Suppressor macrophage treated with lipopolysaccharide for 4 hours (primary cell): ENCODE measurements at regions not wholly inside any gene's neighbourhood (a gene's known extent, or its start where the extent isn't known, plus 50 kb on each side); places are given as distances from the start of the nearest gene placed in this dataset.
"Not testable (repeated sequence)": the region's sequence is repeated elsewhere in the genome, so short reads cannot be mapped to it uniquely, and the experiment has no call there.

Experiments
- DNase-seq: peaks from one replicate; pipeline ENCODE4 v3.0.0-alpha.2; 2020

DNA sequence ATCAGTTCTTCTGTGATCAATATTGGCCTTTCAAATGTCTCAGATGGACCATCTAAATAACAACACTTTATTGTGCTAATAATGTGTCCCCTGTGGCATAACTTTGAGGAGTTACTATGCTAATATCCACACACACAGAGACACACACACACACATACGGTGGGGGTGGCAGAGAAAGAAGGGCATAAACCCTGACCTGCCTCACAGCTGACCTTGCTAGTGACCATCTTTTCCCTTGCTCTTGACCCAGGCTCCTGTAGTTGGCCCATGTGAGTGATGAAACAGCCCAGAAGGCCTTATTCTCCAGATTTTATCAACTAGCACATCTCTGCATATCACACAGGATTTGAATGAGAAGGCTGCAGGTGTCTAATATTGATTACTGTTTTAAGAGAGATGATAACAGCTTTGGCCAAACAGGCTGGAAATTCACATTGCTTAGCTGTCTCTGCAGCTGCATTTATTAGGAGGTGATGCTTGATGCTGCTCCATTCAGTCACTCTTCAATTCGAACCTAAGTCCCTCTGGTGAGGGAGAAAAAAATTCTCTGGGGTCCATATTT is 176.4 kb downstream of the ACTR3 start:
- DNase-seq, result no peak

DNA sequence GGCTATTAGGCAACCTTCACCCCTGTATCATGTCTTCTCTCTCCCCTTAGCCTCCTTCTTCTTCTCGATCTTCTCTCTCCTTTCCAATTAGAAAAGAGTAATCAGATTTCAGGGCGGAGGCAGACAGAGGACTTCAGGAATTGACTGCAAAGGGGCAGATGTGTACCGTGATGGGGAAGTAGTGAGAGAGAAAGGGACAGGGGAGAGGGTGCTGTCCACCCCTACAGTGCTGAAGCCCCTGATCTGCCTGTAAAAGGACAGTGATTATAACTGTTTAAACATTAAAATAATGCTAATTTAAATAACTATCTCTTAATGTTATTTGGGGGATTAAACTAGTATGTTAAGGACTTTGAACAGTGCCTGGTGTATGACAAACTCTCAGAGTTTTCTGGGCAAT is 178.5 kb downstream of the ACTR3 start:
- no peak for DNase-seq

DNA sequence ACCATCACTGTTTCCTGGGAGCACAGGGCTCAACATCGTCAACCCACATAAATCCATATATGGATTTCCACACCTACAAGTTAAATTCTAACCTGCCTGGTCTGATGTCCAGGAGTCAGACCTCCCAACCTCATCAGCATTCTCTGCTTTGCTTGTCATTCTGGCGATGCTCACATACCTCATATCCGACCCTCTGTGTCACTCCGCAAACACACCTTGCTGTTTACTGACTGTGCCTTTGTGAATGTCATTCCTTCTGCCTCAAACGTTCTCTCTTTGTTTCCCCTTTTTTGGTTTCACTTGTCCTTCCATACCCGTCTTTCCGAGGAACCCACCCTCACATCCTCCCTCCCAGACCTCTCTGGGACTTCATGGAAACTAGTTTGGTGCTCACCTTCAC is 187.1 kb downstream of the ACTR3 start:
- no peak for DNase-seq

DNA sequence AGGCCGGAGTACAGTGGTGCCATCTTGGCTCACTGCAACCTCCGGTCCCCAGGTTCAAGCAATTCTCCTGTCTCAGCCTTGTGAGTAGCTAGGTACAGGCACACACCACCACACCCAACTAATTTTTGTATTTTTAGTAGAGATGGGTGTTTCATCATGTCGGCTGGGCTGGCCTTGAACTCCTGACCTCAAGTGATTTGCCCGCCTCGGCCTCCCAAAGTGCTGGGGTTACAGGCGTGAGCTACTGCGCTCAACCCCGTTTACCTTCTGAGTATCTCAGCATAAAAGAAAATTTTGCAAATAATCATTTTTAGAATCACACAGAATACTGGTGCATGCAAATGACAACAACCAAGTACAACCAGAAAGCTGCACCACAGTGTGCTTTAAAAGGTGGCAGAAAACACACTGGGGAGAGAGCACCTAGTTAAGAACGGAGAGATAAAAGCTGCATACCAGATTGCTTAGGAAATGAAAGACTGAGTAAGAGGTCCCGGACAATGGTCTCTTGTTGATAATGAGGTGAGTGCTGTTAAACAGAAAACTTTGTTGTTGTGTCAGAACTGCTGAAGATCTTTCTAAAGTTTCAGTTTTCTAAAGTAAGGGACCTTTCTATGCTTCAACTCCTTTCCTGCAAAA is 189.6 kb downstream of the ACTR3 start:
- DNase-seq, result no peak

DNA sequence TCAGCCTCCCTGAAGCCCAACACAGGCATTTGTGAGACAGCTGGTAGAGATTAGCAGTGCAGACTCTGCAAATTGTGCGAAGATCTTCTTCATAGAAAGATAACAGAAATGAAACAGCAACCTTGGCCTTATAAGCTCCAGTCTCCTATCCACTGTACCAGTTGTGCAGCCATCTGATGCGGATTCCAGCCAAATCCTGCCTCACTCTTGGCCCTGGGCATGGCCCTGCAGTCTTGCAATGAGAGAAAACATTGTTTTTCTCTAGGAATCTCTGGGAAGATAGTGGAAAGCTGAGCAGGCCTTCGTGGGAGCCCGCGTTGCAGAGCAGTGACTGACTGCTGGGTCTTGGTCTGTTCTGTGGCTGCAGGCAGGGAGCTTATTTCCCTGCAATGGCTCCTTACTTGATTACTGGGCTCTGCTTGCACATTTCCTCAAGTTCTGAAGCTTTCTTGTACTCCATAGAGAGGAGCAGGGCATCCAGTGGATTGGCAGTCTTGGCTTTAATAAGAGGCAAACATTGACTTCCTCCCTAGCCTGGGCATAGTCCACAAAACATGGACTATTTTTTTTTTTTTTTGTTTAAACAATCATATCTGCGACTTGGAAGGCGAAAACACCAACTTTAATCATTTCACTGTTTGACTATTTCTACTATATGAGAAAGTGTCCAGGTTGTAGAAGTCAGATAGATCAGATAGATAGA is 193.0 kb downstream of the ACTR3 start:
- DNase-seq, result no peak

DNA sequence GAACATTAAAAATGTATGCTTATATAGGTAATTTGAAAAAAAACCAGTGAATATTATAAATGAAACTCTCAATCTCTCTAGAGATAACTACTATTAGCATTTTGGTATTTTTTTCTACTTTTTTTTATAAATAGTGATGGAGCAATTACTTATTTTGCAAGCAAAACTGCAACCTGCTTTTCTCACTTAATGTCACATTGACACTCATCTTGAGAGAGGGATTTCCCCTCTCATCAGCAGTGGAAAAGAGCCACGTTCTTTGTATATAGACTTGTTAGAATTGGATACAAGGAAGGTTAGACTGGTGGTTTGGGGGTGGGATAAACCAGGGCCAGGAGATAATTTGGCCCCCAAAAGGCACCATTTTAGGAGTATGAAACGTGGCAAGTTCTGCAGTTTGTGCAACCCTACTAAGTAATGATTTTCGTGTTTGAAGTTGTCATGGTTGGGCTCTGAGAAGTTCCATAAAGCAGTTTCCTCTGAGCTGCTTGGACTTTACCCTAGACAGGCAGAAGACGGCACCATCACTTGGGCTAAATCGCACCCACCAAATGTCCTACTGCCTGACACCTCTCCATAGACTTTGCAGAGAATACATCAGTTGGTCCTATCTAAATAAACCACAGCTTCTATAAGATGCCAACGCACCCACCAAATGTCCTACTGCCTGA is 194.0 kb downstream of the ACTR3 start:
- no peak for DNase-seq

DNA sequence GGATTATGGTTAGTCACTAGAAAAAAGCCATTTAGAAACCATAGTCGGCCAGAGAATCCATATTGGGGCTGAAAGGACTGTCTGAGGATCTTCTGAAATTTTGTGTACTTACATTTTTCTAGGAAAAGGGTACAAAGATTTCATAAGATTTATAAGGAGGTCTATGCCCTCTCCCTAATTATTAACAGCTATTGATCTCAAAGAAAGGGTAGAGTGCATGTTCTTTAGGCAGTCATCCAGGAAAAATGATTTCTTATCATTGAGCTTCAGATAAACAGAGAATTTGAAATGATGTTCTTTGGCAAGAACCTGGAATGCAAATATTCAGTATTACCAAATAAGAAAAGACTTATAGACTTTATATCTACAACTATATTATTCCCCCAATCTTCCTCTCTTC is 195.3 kb downstream of the ACTR3 start:
- DNase-seq, result no peak

DNA sequence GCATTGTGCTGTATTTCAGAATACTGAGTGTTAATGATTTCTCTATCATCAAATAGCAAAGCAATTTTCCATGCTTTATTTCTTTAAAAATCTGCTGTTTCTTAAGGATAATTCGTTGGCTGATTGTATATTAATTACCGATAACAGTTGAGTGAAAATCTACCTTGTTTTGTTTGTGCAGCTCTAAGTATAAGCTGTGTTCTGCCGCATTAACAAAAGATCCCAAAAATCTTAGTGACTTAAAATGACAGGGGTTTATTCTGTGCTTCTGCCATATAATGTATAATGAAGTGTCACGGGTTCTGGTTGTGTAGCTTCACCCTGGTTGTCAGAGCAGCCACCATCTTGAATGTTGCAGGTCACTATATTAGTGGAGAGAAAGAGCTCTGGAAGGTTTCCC is 196.1 kb downstream of the ACTR3 start:
- DNase-seq, result no peak

DNA sequence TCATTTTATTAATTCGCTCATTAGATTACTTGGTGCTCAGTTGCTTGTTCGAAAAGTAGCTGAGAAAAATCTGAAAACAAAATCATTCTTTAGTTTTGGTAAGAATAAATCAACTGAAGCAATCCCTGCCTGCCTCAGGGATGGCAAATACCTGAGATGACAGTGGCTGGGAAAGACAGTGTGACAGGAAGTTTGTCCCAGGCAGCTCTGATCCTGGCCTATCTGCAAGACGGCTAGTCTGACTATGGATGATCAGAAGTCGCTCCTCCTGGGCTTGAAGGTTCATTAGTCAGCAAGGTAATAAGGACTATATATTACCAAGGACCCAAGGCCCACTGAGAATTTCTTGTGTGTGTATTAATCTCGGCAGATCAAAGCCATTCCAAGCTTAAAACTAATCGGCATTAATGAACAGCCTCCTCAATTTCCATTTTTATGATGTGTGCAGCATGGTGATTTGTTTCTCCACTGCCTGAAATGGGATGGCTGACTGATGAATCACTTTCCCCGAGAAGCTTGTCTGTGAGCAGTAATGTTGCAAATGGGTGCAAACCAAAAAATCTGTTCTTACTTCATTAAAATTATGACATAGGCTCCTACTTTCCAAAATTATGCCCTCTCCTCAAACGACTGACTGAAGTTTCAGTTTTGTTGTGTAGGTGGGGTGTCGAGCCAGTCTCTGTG is 199.9 kb downstream of the ACTR3 start:
- no peak for DNase-seq

DNA sequence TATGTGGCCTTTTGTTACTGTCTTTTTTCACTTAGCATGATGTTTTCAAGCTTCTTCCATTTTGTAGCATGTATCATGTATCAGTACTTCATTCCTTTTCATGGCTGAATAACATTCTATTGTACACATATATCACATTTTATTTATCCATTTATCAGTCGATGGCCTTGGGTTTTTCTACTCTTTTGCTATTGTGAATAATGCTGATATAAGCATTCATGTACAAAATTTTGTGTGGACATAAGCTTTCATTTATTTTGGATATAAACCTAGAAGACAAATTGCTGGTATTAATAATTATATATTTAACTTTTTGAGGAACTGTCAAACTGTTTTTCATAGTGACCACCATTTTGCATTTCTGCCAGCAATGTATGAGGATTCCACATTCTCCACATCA is 201.1 kb downstream of the ACTR3 start:
- DNase-seq, result no peak

DNA sequence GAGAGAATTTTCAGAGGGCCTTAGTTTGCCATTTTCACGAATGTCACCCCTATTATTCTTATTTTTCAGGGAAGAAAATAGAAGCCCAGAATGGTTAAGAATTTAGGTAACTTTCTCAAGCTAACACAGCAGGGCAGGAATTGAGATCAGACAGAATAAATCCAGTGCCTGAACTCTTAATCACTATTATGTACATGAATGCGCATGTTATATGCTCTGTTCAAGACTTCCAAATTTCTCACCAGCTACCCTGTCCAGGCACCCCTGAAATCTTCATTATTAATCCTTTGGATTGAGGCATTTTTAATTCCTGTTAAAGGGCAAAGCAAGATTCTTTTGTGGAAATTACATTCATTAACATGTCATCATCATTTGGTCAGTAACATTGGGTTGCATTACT is 218.4 kb downstream of the ACTR3 start:
- DNase-seq, result no peak

DNA sequence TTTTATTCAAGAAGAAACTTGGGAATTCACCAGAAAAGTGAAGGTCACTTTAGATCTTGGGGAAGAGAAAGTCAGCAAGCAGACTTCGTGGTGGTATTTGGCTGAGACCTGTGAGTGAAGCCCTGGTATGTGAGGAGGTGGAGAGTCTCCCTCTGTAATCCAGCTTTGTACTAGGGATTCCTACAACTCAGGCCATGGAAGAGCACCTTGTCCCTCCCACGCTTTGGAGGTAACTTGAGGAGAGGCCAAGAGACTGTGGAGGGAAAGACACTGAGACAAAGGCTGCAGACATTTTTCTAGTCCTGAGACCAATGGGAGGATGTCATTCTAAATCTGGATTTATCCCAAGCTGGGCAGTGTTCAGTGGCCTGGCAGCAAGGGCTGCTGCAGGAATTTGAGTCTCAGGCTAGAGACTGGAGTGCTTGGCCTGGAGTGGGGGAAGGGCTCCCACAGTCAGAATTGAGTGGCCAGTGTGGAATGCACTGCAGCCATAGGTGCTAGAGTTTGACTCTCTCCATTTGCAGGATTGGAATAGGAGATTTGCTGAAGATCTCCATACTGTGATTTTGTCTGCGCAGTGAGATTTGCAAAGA is 219.0 kb downstream of the ACTR3 start:
- no peak for DNase-seq

DNA sequence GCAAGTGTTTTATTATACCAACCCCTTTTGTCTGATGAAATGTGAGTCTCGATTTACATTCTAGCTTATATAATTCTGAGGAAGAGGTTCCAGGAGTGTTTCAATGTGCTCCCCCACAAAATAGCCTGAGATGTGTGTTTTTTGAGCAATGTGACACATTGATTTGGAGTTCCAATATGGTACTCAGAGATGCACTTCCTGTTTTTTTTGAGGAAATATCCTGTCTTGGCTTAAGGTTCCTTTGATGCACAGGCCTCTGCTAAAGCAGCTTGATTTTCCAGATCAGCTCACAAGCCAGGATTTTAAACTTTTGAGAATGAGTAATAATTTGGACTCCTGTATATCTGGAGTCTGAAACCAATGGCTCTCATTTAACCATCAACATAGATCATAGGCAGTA is 221.4 kb downstream of the ACTR3 start:
- no peak for DNase-seq

DNA sequence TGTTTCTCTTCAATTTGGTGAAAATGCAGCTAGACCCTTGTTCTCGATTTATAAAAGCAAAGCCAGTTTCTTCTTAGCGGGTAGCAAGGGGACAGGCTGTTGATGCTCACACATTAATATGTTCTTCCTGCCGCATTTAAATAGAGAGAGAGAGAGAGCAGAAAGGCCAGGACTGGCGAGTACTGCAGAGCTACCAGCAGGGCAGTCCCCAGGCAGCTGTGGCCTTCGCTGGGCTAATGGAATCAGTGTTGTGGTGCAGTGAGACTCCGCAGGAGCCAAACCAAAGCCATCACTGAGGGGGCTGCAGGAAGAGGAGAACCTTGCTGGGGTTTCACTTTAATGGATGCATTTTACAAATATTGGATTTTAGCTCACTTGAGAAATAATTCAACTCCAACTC is 223.6 kb downstream of the ACTR3 start:
- DNase-seq, result no peak

DNA sequence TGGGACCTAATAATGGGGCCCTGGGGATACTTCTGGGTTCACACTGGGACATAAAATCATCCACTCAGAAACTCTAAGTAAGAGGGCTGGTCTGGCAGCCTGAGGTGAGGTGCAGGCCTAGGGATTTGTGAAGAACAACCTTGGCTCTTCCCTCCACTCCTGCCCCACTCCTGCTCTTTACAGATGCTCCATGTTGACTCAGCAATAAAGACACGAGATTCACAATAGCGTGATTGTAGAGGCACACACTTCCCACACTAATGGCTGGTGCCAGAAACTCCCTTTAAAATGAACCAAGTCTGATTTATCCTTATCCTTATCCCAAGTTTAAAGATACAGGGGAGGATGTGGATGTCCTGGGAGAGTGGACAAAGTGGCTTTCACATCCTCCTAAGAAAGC is 228.2 kb downstream of the ACTR3 start:
- DNase-seq, result no peak

DNA sequence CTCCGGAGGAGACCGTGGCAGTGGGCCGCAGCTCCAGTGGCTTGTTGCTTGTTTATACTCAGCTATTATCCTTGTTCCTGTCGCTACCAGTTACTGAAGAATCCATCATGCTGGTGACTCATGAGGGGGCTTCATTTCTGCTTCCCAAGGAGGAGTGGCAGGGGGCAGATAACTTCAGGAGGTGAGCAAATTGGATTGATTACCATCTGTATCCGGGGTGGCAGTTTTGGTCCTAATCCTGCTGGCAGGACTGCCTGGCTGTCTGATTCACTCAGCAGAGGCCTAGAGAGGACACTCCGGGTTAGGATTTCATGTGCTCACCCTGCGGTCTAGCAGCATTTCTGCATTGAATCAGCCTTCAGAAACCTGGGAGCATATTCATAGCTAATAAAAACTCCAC is 230.0 kb downstream of the ACTR3 start:
- no peak for DNase-seq

DNA sequence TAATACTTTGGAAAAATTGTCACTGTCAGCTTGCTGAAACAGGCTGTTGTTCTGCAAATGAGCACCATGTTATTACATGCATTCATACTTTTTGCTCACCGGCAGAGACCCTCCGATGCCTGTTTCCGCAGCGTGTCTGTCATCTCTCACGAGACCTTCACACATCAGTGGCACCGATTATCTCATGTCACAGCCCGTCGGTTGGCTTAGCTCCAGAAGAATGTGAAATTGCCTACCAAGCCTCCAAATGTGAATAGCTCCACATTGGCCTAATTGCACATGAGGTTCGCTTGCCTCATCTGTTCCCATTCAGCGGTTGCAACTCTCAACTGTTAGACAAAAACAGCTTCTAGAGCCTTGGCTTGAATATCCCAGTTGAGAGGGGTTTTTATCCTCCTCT is 233.0 kb downstream of the ACTR3 start:
- no peak for DNase-seq

DNA sequence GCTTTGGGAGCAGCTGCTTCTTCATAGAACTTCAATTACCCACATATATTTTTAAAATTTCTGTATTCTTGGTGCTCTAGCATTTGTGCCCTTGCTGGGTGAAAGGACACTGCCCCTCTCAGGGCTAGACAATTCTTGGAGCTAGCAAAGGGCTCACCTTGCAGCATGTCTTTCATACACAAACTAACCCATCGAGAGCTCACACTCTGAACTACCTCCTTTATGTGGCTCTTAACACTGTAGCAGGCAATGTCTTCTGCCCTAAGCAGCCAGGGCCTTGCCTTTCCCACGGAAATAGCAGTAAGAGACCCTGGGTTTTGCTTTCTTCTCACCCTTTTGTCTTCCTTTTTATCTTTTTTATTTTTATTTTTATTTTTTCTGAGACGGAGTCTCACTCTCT is 234.0 kb downstream of the ACTR3 start:
- no peak for DNase-seq

DNA sequence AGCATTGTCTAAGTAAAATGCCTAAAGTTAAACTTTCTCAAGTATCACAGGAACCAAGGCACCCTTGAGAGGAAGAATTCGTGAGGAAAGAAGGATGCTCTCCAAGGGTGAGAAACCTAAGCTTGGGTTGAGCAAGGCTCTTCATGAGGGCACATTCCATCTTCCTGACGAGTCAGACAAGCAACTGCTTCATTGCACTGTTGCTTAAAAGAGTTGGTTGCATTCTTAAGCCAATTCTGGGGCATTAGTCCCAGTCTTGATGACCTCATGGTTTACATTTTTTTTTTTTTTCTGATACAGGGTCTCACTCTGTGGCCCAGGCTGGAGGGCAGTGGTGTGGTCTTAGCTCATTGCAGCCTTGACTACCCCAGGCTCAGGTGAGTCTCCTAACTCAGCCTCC is 237.5 kb downstream of the ACTR3 start:
- no peak for DNase-seq

DNA sequence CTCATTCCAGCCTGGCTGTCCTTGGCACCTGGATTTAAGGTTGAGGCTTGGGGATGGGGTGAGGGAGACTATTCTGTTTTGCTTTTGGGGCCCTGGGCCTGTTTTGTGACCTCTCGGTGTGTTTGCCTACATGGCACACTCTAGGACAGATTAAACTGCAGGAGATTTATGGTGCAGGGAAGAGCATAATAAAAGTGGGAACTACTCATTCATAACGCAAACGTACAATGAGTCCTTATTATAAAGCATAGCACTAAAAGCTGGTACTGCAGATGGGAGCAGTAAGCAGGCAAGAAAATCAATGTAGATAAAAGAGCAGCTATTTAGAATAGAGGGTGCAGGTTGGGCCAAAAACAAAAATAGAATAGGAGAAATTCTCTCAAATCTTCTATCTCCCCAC is 238.4 kb downstream of the ACTR3 start:
- DNase-seq, result no peak

DNA sequence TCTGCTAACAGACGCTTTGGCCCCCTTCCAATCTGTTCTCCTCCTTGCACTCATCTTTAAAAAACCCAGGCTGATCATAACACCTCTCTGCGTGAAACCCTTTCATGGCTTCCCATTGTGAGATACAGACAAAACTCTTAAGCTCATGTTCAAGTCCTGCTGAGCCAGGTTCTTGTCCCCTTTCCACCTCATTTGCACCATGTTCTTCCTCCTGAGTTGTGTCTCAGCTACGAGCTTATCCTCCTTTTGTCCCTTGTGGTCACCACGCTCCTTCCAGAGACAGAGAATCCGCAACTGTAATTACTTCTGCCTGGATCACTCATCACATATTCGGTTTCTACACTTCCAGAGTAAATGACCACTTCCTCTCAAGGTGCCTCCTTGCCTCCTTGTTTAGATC is 238.8 kb downstream of the ACTR3 start:
- no peak for DNase-seq

DNA sequence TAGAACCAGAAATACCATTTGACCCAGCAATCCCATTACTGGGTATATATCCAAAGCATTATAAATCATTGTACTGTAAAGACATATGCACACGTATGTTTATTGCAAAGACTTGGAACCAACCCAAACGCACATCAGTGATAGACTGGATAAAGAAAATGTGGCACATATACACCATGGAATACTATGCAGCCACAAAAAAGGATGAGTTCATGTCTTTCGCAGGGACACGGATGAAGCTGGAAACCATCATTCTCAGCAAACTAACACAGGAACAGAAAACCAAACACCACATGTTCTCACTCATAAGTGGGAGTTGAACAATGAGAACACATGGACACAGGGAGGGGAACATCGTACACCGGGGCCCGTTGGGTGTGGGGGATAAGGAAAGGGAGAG is 242.2 kb downstream of the ACTR3 start:
- not testable (repeated sequence) for DNase-seq

DNA sequence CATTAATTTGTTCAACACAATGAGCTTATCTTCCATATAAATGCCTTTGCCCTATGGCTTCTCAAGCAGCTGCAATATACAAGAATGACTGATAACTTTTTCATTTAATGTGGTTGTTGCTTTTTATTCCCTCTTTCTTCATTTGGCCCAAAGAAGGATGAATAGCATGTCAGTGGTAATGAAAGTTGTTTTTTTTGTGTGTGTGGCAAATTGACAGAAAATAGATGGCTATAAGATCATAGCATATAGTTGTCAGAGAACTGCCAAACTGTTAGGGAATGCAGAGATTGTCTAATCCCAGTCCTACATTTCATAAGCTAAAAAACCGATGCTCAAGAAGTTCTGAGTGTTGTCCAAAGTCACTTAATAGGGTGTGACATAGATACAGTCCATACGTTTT is 244.3 kb downstream of the ACTR3 start:
- no peak for DNase-seq
